ENCODE measurements at regions not wholly inside any gene's neighbourhood (a gene's known extent, or its start where the extent isn't known, plus 50 kb on each side); places are given as distances from the start of the nearest gene placed in this dataset.

- TF ChIP-seq CTCF (IDR thresholded peaks at IDR 0.05) = no peak
- TF ChIP-seq POLR2A (IDR thresholded peaks at IDR 0.05) = no peak
Observed at GRCh38 chr4:28082686-28083390, 1222.2 kb downstream of the STIM2 start.
